HG03095 (cell line): ENCODE measurements at regions not wholly inside any gene's neighbourhood (a gene's known extent, or its start where the extent isn't known, plus 50 kb on each side); places are given as distances from the start of the nearest gene placed in this dataset.
"Not testable (repeated sequence)": the region's sequence is repeated elsewhere in the genome, so short reads cannot be mapped to it uniquely, and the experiment has no call there.

Source experiments
- ATAC-seq: cut with Tn5 transposase; IDR thresholded peaks from one replicate; pipeline ENCODE4 v1.9.1; 2021; ENCODE audit warnings: moderate library complexity; ENCODE audit not compliant: unreplicated experiment

GRCh38 chr5:163248871-163249270, 188.5 kb upstream of the CCNG1 start:
- no peak for ATAC-seq

GRCh38 chr5:163252950-163253349, 184.4 kb upstream of the CCNG1 start:
- ATAC-seq: no peak

GRCh38 chr5:163259495-163259894, 177.9 kb upstream of the CCNG1 start:
- no peak for ATAC-seq

- ATAC-seq: no peak
Observed at GRCh38 chr5:163260471-163260870, 176.9 kb upstream of the CCNG1 start.

- no peak for ATAC-seq
Observed at GRCh38 chr5:163260961-163261360, 176.4 kb upstream of the CCNG1 start.

GRCh38 chr5:163261647-163262269, 175.6 kb upstream of the CCNG1 start:
- ATAC-seq: no peak

GRCh38 chr5:163266249-163266648, 171.1 kb upstream of the CCNG1 start:
- ATAC-seq: not testable (repeated sequence)

GRCh38 chr5:163269624-163270023, 167.8 kb upstream of the CCNG1 start:
- no peak for ATAC-seq

GRCh38 chr5:163276466-163276865, 160.9 kb upstream of the CCNG1 start:
- ATAC-seq: no peak

GRCh38 chr5:163280897-163281296, 156.5 kb upstream of the CCNG1 start:
- ATAC-seq: not testable (repeated sequence)

GRCh38 chr5:163281512-163281911, 155.9 kb upstream of the CCNG1 start:
- ATAC-seq: no peak

- ATAC-seq: no peak
Observed at GRCh38 chr5:163293836-163294235, 143.6 kb upstream of the CCNG1 start.

- no peak for ATAC-seq
Observed at GRCh38 chr5:163303718-163304117, 133.7 kb upstream of the CCNG1 start.

- no peak for ATAC-seq
Observed at GRCh38 chr5:163305655-163306054, 131.7 kb upstream of the CCNG1 start.

- no peak for ATAC-seq
Observed at GRCh38 chr5:163306421-163306820, 131.0 kb upstream of the CCNG1 start.

GRCh38 chr5:163309914-163310313, 127.5 kb upstream of the CCNG1 start:
- no peak for ATAC-seq

GRCh38 chr5:163310997-163311396, 126.4 kb upstream of the CCNG1 start:
- ATAC-seq: no peak

GRCh38 chr5:163312598-163312997, 124.8 kb upstream of the CCNG1 start:
- ATAC-seq: no peak

GRCh38 chr5:163313049-163313448, 124.3 kb upstream of the CCNG1 start:
- ATAC-seq: not testable (repeated sequence)

- not testable (repeated sequence) for ATAC-seq
Observed at GRCh38 chr5:163316374-163316773, 121.0 kb upstream of the CCNG1 start.

GRCh38 chr5:163318707-163319106, 118.7 kb upstream of the CCNG1 start:
- no peak for ATAC-seq

- ATAC-seq: no peak
Observed at GRCh38 chr5:163321511-163321910, 115.9 kb upstream of the CCNG1 start.
